Kidney (tissue), 13 donors: ENCODE measurements at regions not wholly inside any gene's neighbourhood (a gene's known extent, or its start where the extent isn't known, plus 50 kb on each side); places are given as distances from the start of the nearest gene placed in this dataset.
A peak's percentile ranks its signal among the peaks of the same experiment; 100 is the strongest.

Experiments
- DNase-seq, 5 donors: peaks; one replicate each; pipeline ENCODE4 v3.0.0-alpha.2; 2013 to 2020
- FAIRE-seq: peaks from 2 replicates; lab custom pipeline; 2012; peaks lifted over from hg19 to GRCh38; lab: Jason Lieb, UNC
- H3K27ac ChIP-seq, 2 donors: one replicate each; pipeline ENCODE4 v1.7.0; 2013; ENCODE audit warnings: low read depth in 2 of 2, low read length in 2 of 2, inconsistent platforms in 1 of 2
- H3K27me3 ChIP-seq: one replicate; pipeline ENCODE4 v1.7.1; 2013; ENCODE audit warnings: low read length, inconsistent platforms; ENCODE audit not compliant: control insufficient read depth, insufficient read depth
- H3K36me3 ChIP-seq, 3 donors: one replicate each; pipeline versions ENCODE4 v1.7.0 to v1.7.1; 2013; ENCODE audit warnings: low read length in 3 of 3, control low read depth in 1 of 3, inconsistent platforms in 1 of 3; ENCODE audit not compliant: insufficient read depth in 3 of 3, control insufficient read depth in 2 of 3
- H3K4me1 ChIP-seq, 3 donors: one replicate each; pipeline versions ENCODE4 v1.7.0 to v1.7.1; 2013; ENCODE audit warnings: low read length in 3 of 3, inconsistent platforms in 1 of 3, low read depth in 1 of 3; ENCODE audit not compliant: control insufficient read depth in 2 of 3, insufficient read depth in 2 of 3
- H3K4me3 ChIP-seq, 3 donors: one replicate each; pipeline versions ENCODE4 v1.7.0 to v1.8.1; 2013; ENCODE audit warnings: low read length in 3 of 3, control low read depth in 1 of 3, inconsistent platforms in 1 of 3
- H3K9ac ChIP-seq, 3 donors: one replicate each; pipeline versions ENCODE4 v1.7.0 to v1.7.1; 2013; ENCODE audit warnings: low read length in 3 of 3, control low read depth in 1 of 3, inconsistent platforms in 1 of 3
- H3K9me3 ChIP-seq, 3 donors: one replicate each; pipeline versions ENCODE4 v1.7.0 to v1.7.1; 2013; ENCODE audit warnings: low read length in 3 of 3, control low read depth in 1 of 3, inconsistent platforms in 1 of 3; ENCODE audit not compliant: control insufficient read depth in 2 of 3, insufficient read depth in 1 of 3
- CTCF ChIP-seq: IDR thresholded peaks from 3 replicates; pipeline ENCODE4 v1.5.1; 2012; ENCODE audit warnings: mild to moderate bottlenecking, moderate library complexity, borderline replicate concordance; ENCODE audit not compliant: insufficient read depth; ENCODE audit errors: extremely low read depth
- intact Hi-C: fragments of 100-400 bp; cut with DNase I; formaldehyde crosslinking; loops from one replicate; pipeline ENCODE4 v1.11.1; 2022
- donor health status: control.
- donor health status: control.
- donor health status: control.
- donor health status: control.
- donor health status: control.
- donor health status: DM: yes; HTN: yes; CAD: no.
- donor health status: Normal renal cell carcinoma (clear cell type).

DNA sequence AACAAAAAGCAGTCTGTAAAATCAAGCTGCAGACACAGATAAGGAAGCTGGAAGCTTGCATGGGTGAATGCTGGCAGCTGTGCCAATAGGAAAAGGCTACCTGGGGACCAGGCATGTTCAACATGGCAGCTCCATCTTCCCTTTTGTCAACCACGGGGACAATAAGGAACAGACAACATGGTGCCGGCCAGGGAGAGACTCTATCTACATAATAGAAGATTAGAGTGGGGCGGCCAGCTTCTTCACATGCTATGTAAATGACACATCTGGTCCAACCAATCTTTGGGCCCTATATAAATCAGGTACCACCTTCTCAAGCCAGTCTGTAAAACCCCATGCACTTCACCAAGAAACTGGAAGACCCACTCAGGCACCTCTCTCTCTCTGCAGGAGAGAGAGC lies 157.6 kb downstream of the SUDS3 start:
- intact Hi-C loops: no loop called here
- H3K4me1 ChIP-seq: peaks cover 0 to 12% (median 0%) of the 10 kb centered on the region in 3 donors
- FAIRE-seq (no peak), DNase-seq (no peak)
- no peaks in the 10 kb centered on the region for H3K27me3 ChIP-seq
- no peak overlapping the region for H3K27ac ChIP-seq
- H3K9me3 ChIP-seq: no peaks in the 10 kb centered on the region
- no peak overlapping the region for H3K9ac ChIP-seq
- TF ChIP-seq CTCF: no peak
- no peak overlapping the region for H3K4me3 ChIP-seq
- H3K36me3 ChIP-seq: no peaks in the 10 kb centered on the region

DNA sequence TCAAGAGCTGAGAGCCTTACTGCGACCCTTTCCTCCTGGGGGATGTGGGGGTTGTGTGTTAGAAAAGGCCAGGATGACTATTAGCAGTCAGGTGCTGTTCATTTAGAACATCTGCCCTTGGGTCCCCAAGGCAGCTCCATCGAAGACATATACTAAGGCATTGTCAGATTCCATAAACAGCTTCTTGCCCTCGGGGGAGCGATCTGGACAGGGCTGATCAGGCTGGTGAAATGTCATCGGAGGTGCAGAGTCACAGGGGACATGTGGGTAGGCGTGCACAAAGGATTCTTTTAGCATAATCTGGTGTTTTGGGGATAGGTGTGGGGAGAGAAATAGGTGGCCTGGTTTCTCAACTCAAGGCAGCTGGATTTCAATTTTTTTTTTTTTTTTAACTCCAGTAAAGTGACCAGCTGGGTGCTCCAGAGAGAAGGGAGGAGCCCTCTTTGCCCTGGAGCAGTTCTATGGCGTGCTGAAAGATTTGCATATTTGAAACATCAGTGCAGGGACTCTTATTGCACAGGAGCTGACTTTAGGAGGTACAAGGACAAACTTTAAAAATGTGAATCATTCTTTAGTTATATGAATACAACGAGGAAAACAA lies 160.1 kb downstream of the SUDS3 start:
- Histone ChIP-seq H3K4me3 (no peak overlapping the region), H3K27ac (peak overlapping the region; percentile 45 to 88), H3K9me3 (no peaks in the 10 kb centered on the region), H3K36me3 (no peaks in the 10 kb centered on the region), H3K27me3 (no peaks in the 10 kb centered on the region), H3K4me1 (peaks cover 0 to 12% (median 0%) of the 10 kb centered on the region in 3 donors), H3K9ac (no peak overlapping the region)
- intact Hi-C loops: no loop called here
- FAIRE-seq: no peak
- no peak for TF ChIP-seq CTCF
- DNase-seq: peak in 3 of 5 donors; percentile 2 to 13 (median 9)

GRCh38 chr12:118537481-118537917 lies 161.1 kb downstream of the SUDS3 start:
- H3K9me3 ChIP-seq: no peaks in the 10 kb centered on the region
- H3K4me1 ChIP-seq: peaks cover 0 to 12% (median 0%) of the 10 kb centered on the region in 3 donors
- no peak overlapping the region for H3K4me3 ChIP-seq
- no peaks in the 10 kb centered on the region for H3K36me3 ChIP-seq
- intact Hi-C loops: no loop called here
- H3K27ac ChIP-seq: peak overlapping the region; percentile 83 to 88
- peak in 2 of 5 donors; percentile 13 to 14 for DNase-seq
- H3K9ac ChIP-seq: peak overlapping the region in 1 of 3 donors; percentile 31
- H3K27me3 ChIP-seq: no peaks in the 10 kb centered on the region
- FAIRE-seq: no peak
- no peak for TF ChIP-seq CTCF

- no peaks in the 10 kb centered on the region for H3K36me3 ChIP-seq
- H3K27ac ChIP-seq: no peak overlapping the region
- H3K27me3 ChIP-seq: no peaks in the 10 kb centered on the region
- peaks cover 0 to 7% (median 0%) of the 10 kb centered on the region in 3 donors for H3K4me1 ChIP-seq
- H3K9me3 ChIP-seq: no peaks in the 10 kb centered on the region
- no peak for FAIRE-seq
- H3K4me3 ChIP-seq: no peak overlapping the region
- TF ChIP-seq CTCF: no peak
- intact Hi-C loops: no loop called here
- H3K9ac ChIP-seq: no peak overlapping the region
- DNase-seq: no peak
Observed at GRCh38 chr12:118541071-118541470, 164.7 kb downstream of the SUDS3 start.
